ENCODE measurements at regions not wholly inside any gene's neighbourhood (a gene's known extent, or its start where the extent isn't known, plus 50 kb on each side); places are given as distances from the start of the nearest gene placed in this dataset.

- no peak for DNase-seq (ENCODE audit: low read depth, low spot score)
Measured at GRCh38 chr6:40799296-40800140, 212.4 kb upstream of the LRFN2 start.

GRCh38 chr6:40798069-40798770, 211.1 kb upstream of the LRFN2 start:
- no peak for DNase-seq (ENCODE audit: low read depth, low spot score)

DNA sequence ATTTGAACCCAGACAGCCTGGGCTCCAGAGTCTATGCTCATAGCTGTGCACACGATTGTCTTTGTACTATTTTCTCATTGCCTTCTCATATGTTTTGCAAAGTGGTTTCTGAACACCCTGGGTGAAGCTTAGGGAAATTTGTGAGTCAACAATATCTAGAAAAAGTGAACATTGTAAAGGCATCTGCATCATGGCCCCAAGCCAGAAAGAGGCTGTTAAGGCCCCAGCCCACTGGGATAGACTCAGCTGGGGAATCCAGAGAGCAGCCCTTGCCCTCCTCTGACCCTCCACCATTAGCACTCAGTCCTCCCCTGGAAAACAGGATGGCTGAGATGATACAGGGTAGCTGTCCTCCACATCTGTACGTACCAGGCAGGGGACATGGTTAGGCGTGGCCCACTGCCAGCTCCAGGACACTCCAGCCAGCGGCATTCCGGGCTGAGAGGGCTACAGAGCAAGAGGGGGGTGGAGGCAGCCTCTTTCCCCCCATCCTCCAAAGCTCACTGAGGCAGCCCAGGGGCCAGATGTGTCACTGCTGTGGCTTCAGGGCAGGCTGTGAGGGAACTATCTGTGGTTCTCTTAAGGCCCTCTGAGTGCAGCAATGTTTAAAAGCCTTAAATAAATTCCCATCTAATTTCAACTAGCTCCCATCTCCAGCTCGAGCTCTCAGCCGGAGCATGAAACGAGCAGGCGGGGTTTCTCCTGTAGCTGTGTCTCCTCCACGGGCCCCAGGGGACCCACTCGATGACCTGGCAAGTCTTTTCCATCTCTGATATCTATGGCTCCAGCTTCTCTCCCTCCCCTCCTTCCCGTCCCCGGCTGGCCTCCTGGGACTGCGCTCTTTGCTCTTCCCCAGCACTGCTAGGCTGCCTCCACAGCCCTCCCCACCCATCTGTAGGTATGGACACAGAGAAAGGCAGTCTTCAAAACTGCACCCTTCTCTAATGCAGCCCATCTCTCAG, 209.4 kb upstream of the LRFN2 start:
- no peak for DNase-seq (ENCODE audit: low read depth, low spot score)

DNA sequence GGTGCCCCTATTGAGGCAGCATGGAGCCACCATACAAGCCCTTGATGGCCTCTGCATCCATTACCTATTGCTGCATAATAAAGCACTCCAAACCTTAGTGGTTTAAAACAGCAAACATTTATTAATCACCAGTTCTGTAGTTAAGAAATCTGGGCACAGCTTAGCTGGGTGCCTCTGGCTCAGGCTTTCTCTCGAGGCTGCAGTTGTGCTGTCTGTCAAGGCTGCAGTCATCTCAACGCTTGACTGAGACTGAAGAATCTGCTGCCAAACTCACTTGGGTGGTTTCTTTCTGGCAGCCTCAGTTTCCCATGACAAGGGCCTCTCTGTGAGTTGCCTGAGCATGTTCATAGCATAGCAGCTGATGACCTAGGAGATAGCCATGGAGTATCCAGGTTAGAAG, 207.4 kb upstream of the LRFN2 start:
- no peak for DNase-seq (ENCODE audit: low read depth, low spot score)

GRCh38 chr6:40792183-40792582, 205.0 kb upstream of the LRFN2 start:
- DNase-seq (ENCODE audit: low read depth, low spot score): no peak

DNA sequence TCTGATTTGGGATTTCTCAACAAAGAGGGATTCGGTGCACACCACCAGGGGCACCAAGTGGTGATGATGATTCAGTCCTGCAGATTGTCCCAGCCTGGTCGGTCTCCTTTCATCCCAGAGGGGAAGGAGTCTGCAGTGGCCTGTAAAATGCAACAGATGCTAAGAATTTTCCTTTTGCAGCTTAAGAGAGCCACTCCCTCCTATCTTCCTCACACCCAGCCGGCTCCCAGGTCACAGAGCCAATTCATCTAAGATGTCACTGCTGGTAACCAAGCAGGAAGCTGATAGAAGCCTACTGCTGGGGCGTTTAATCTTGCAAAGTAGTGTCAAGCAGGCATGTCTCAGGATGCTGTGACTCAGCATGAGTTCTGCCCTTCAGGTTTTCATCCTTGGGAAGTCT, 203.8 kb upstream of the LRFN2 start:
- no peak for DNase-seq (ENCODE audit: low read depth, low spot score)

GRCh38 chr6:40788661-40789655, 201.8 kb upstream of the LRFN2 start:
- DNase-seq (ENCODE audit: low read depth, low spot score): no peak

- DNase-seq (ENCODE audit: low read depth, low spot score): no peak
Measured at GRCh38 chr6:40782355-40782754, 195.2 kb upstream of the LRFN2 start.

GRCh38 chr6:40780637-40781036, 193.5 kb upstream of the LRFN2 start:
- DNase-seq (ENCODE audit: low read depth, low spot score): no peak

DNA sequence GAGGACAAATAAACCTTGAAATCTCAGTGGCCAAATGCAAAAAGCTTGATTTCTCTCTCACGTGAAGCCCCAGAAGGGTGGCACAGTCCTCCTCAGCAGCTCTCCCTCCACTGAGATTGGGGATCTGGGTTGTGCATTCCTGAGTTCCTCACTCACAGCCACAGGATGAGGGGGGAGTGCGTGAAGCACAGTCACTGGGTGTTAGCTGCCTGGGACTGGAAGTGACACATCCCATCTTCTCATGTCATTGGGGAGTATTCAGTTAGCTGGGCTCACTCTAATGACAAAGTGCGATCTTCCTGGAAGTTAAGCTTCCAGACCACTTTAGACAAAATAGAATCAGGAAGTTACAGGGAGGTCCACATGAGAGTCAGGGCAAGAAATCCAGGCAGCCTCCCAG, 192.2 kb upstream of the LRFN2 start:
- no peak for DNase-seq (ENCODE audit: low read depth, low spot score)

- DNase-seq (ENCODE audit: low read depth, low spot score): no peak
Measured at GRCh38 chr6:40778918-40779317, 191.8 kb upstream of the LRFN2 start.

GRCh38 chr6:40778196-40778595, 191.0 kb upstream of the LRFN2 start:
- DNase-seq (ENCODE audit: low read depth, low spot score): no peak

GRCh38 chr6:40774932-40775331, 187.8 kb upstream of the LRFN2 start:
- no peak for DNase-seq (ENCODE audit: low read depth, low spot score)

DNA sequence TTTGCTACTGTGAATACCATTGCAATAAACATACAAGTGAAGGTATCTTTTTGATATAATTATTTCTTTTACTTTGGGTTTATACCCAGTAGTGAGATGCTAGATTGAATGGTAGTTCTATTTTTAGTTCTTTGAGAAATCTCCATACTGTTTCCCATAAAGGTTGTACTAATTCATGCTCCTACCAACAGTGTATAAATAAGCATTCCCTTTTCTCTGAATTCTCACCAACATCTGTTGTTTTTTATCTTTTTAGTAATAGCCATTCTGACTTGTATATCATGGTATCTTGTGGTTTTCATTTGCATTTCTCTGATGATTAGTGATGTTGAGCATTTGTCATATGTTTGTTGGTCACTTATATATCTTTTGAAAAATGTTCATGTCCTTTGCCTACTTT, 183.6 kb upstream of the LRFN2 start:
- DNase-seq (ENCODE audit: low read depth, low spot score): no peak

- DNase-seq (ENCODE audit: low read depth, low spot score): no peak
Measured at GRCh38 chr6:40764726-40765125, 177.6 kb upstream of the LRFN2 start.

DNA sequence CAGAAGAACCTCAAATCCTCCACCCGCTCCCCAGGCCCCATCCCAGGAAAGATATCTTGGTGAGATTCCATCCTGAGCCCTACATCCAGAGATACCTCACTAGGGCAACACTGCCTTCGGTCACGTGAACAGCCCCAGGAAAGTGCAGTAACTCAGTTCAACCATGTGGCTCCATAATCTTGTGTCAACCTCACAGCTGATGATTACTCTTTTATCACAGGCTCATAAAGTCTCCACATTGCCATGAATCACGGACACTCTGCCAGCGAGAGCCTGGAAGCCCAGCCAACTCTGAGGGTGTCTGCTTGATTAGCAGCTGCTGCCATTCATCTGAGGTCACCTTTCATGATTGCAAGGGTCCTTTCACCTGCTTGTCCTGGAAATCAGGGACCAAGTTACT, 175.8 kb upstream of the LRFN2 start:
- DNase-seq (ENCODE audit: low read depth, low spot score): no peak

DNA sequence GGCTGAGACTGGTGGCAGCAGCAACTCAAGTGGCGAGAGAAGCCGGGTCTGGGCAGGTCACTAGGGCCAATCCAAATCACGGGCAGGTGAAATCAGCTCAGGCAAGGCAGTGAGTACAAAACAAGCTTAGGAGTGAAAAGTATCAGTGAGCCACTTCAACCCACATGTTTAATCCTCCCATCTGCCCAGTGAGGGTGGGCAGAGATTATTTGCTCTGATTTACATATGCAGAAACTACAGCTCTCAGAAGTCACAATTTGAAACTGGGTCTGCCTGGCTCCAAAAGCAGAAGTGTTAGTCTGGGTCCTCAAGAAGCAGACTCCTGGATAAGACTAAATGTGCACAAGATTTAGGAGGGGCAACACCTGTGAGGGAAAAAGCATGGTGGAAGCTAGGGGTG, 173.7 kb upstream of the LRFN2 start:
- no peak for DNase-seq (ENCODE audit: low read depth, low spot score)

GRCh38 chr6:40759838-40760237, 172.7 kb upstream of the LRFN2 start:
- no peak for DNase-seq (ENCODE audit: low read depth, low spot score)

GRCh38 chr6:40759264-40759663, 172.1 kb upstream of the LRFN2 start:
- no peak for DNase-seq (ENCODE audit: low read depth, low spot score)

- no peak for DNase-seq (ENCODE audit: low read depth, low spot score)
Measured at GRCh38 chr6:40755749-40756452, 168.7 kb upstream of the LRFN2 start.

All from smooth muscle cell of the brain vasculature (primary cell).